H7 (cell line): ENCODE measurements at regions not wholly inside any gene's neighbourhood (a gene's known extent, or its start where the extent isn't known, plus 50 kb on each side); places are given as distances from the start of the nearest gene placed in this dataset.
"Not testable (repeated sequence)": the region's sequence is repeated elsewhere in the genome, so short reads cannot be mapped to it uniquely, and the experiment has no call there.

Experiments used
- DNase-seq: peaks from one replicate; pipeline ENCODE4 v3.0.0; 2012
- H3K27me3 ChIP-seq: 2 replicates; pipeline ENCODE4 v1.6.0; 2011; ENCODE audit warnings: mild to moderate bottlenecking, low read length; ENCODE audit not compliant: control insufficient read depth, insufficient read depth
- H3K36me3 ChIP-seq: replicated peaks from 2 replicates; pipeline ENCODE4 v1.5.1; 2011; ENCODE audit warnings: low read length; ENCODE audit not compliant: control insufficient read depth, insufficient read depth
- H3K4me3 ChIP-seq: 2 replicates; pipeline ENCODE4 v1.5.1; 2011; ENCODE audit warnings: low read depth, mild to moderate bottlenecking, control low read depth, low read length, moderate library complexity; ENCODE audit not compliant: insufficient read depth

- no peak for DNase-seq
- no peaks in the 10 kb centered on the region for H3K36me3 ChIP-seq
- no peak overlapping the region for H3K4me3 ChIP-seq
- H3K27me3 ChIP-seq, result no peaks in the 10 kb centered on the region
Observed at GRCh38 chr11:45733176-45733575, 67.8 kb upstream of the CHST1 start.

- no peak for DNase-seq
- Histone ChIP-seq H3K27me3 (no peaks in the 10 kb centered on the region), H3K4me3 (no peak overlapping the region), H3K36me3 (no peaks in the 10 kb centered on the region)
Observed at GRCh38 chr11:45732343-45732742, 66.9 kb upstream of the CHST1 start.

- not testable (repeated sequence) for H3K27me3 ChIP-seq, H3K36me3 ChIP-seq, DNase-seq, H3K4me3 ChIP-seq
Observed at GRCh38 chr11:45731171-45731570, 65.7 kb upstream of the CHST1 start.

- Histone ChIP-seq H3K36me3 (no peaks in the 10 kb centered on the region), H3K4me3 (no peak overlapping the region), H3K27me3 (no peaks in the 10 kb centered on the region)
- no peak for DNase-seq
Observed at GRCh38 chr11:45730014-45730413, 64.6 kb upstream of the CHST1 start.

- Histone ChIP-seq H3K27me3 (no peaks in the 10 kb centered on the region), H3K36me3 (no peaks in the 10 kb centered on the region), H3K4me3 (no peak overlapping the region)
- no peak for DNase-seq
Observed at GRCh38 chr11:45726493-45727054, 61.2 kb upstream of the CHST1 start.

- H3K36me3 ChIP-seq, result no peaks in the 10 kb centered on the region
- DNase-seq, result no peak
- no peaks in the 10 kb centered on the region for H3K27me3 ChIP-seq
- H3K4me3 ChIP-seq, result no peak overlapping the region
Observed at GRCh38 chr11:45725776-45726492, 60.5 kb upstream of the CHST1 start.

GRCh38 chr11:45725121-45725520 is 59.7 kb upstream of the CHST1 start:
- Histone ChIP-seq H3K36me3 (no peaks in the 10 kb centered on the region), H3K27me3 (no peaks in the 10 kb centered on the region), H3K4me3 (no peak overlapping the region)
- DNase-seq, result no peak

- DNase-seq, result peak; percentile 62
- H3K4me3 ChIP-seq, result no peak overlapping the region
- H3K27me3 ChIP-seq, result no peaks in the 10 kb centered on the region; the same call in 1 of the 2 replicates
- H3K36me3 ChIP-seq, result no peaks in the 10 kb centered on the region
Observed at GRCh38 chr11:45724153-45724552, 58.7 kb upstream of the CHST1 start.

GRCh38 chr11:45723397-45723796 is 58.0 kb upstream of the CHST1 start:
- no peak for DNase-seq
- no peaks in the 10 kb centered on the region for H3K36me3 ChIP-seq
- no peak overlapping the region for H3K4me3 ChIP-seq
- no peaks in the 10 kb centered on the region; the same call in 1 of the 2 replicates for H3K27me3 ChIP-seq

- Histone ChIP-seq H3K36me3 (no peaks in the 10 kb centered on the region), H3K4me3 (no peak overlapping the region), H3K27me3 (no peaks in the 10 kb centered on the region; the same call in 1 of the 2 replicates)
- peak; percentile 77 for DNase-seq
Observed at GRCh38 chr11:45722144-45722543, 56.7 kb upstream of the CHST1 start.

GRCh38 chr11:45717526-45717925 is 52.1 kb upstream of the CHST1 start:
- H3K4me3 ChIP-seq, result no peak overlapping the region
- no peaks in the 10 kb centered on the region for H3K36me3 ChIP-seq
- peaks cover 3% of the 10 kb centered on the region; the same call in 1 of the 2 replicates for H3K27me3 ChIP-seq
- DNase-seq, result no peak

- H3K36me3 ChIP-seq, result no peaks in the 10 kb centered on the region
- H3K4me3 ChIP-seq, result no peak overlapping the region
- H3K27me3 ChIP-seq, result peaks cover 6% of the 10 kb centered on the region; the same call in 1 of the 2 replicates
- DNase-seq, result no peak
Observed at GRCh38 chr11:45715418-45715817, 50.0 kb upstream of the CHST1 start.
